ENCODE measurements at regions not wholly inside any gene's neighbourhood (a gene's known extent, or its start where the extent isn't known, plus 50 kb on each side); places are given as distances from the start of the nearest gene placed in this dataset.

- DNase-seq, result no peak
Measured at GRCh38 chr3:66753670-66754069, 244.4 kb upstream of the KBTBD8 start.

GRCh38 chr3:66754613-66755012, 243.5 kb upstream of the KBTBD8 start:
- no peak for DNase-seq

- no peak for DNase-seq
Measured at GRCh38 chr3:66755924-66756323, 242.2 kb upstream of the KBTBD8 start.

GRCh38 chr3:66756468-66757036, 241.6 kb upstream of the KBTBD8 start:
- DNase-seq, result no peak

- DNase-seq, result no peak
Measured at GRCh38 chr3:66761093-66761780, 236.9 kb upstream of the KBTBD8 start.

GRCh38 chr3:66762916-66763693, 235.0 kb upstream of the KBTBD8 start:
- no peak for DNase-seq

- no peak for DNase-seq
Measured at GRCh38 chr3:66778107-66778506, 220.0 kb upstream of the KBTBD8 start.

- DNase-seq, result no peak
Measured at GRCh38 chr3:66778777-66779176, 219.3 kb upstream of the KBTBD8 start.

- DNase-seq, result no peak
Measured at GRCh38 chr3:66785191-66785909, 212.8 kb upstream of the KBTBD8 start.

- DNase-seq, result no peak
Measured at GRCh38 chr3:66789580-66790237, 208.4 kb upstream of the KBTBD8 start.

GRCh38 chr3:66792086-66792485, 206.0 kb upstream of the KBTBD8 start:
- DNase-seq, result no peak

- no peak for DNase-seq
Measured at GRCh38 chr3:66795365-66795764, 202.7 kb upstream of the KBTBD8 start.

- no peak for DNase-seq
Measured at GRCh38 chr3:66796343-66796742, 201.8 kb upstream of the KBTBD8 start.

GRCh38 chr3:66797889-66798560, 200.1 kb upstream of the KBTBD8 start:
- DNase-seq, result no peak

- DNase-seq, result no peak
Measured at GRCh38 chr3:66800941-66801545, 197.1 kb upstream of the KBTBD8 start.

GRCh38 chr3:66803206-66803605, 194.9 kb upstream of the KBTBD8 start:
- DNase-seq, result no peak

GRCh38 chr3:66803721-66804695, 194.1 kb upstream of the KBTBD8 start:
- no peak for DNase-seq

- DNase-seq, result no peak
Measured at GRCh38 chr3:66808891-66809594, 189.1 kb upstream of the KBTBD8 start.

- DNase-seq, result no peak
Measured at GRCh38 chr3:66809595-66809958, 188.5 kb upstream of the KBTBD8 start.

GRCh38 chr3:66812136-66812535, 186.0 kb upstream of the KBTBD8 start:
- no peak for DNase-seq
